ENCODE measurements at regions not wholly inside any gene's neighbourhood (a gene's known extent, or its start where the extent isn't known, plus 50 kb on each side); places are given as distances from the start of the nearest gene placed in this dataset.

GRCh38 chr15:69628256-69629093 lies 175.9 kb downstream of the RPLP1 start:
- 92 to 95% methylated on average over 7 to 12 of the region's 12 CpGs for WGBS, 2 experiments (ENCODE audit: insufficient coverage in 1 of 2, insufficient read length in 1 of 2)
- Mint-ChIP-seq H3K9me3 (peaks cover 5% of the 10 kb centered on the region), H3K4me3 (no peak overlapping the region), H3K36me3 (ENCODE audit: low read depth) (peaks cover under 1% of the 10 kb centered on the region), H3K4me1 (no peaks in the 10 kb centered on the region), H3K27ac (no peak overlapping the region), H3K27me3 (ENCODE audit: insufficient read depth) (peaks cover 52% of the 10 kb centered on the region)
- Histone ChIP-seq H3K4me1 (ENCODE audit: control insufficient read depth, insufficient read depth, low read length) (no peaks in the 10 kb centered on the region), H3K27ac (ENCODE audit: low read depth, low read length) (no peak overlapping the region), H3K27me3 (ENCODE audit: control insufficient read depth, insufficient read depth, low read length, poor library complexity, severe bottlenecking) (peaks cover 31% of the 10 kb centered on the region), H3K9ac (ENCODE audit: extremely low read depth, low read length, poor library complexity, severe bottlenecking) (no peak overlapping the region), H3K9me3 (ENCODE audit: control insufficient read depth, low read length) (no peaks in the 10 kb centered on the region), H3K4me3 (ENCODE audit: low read length) (no peak overlapping the region), H3K36me3 (ENCODE audit: control insufficient read depth, insufficient read depth, low read length) (no peaks in the 10 kb centered on the region)
- no peak for DNase-seq
- TF ChIP-seq, protein P1, sequence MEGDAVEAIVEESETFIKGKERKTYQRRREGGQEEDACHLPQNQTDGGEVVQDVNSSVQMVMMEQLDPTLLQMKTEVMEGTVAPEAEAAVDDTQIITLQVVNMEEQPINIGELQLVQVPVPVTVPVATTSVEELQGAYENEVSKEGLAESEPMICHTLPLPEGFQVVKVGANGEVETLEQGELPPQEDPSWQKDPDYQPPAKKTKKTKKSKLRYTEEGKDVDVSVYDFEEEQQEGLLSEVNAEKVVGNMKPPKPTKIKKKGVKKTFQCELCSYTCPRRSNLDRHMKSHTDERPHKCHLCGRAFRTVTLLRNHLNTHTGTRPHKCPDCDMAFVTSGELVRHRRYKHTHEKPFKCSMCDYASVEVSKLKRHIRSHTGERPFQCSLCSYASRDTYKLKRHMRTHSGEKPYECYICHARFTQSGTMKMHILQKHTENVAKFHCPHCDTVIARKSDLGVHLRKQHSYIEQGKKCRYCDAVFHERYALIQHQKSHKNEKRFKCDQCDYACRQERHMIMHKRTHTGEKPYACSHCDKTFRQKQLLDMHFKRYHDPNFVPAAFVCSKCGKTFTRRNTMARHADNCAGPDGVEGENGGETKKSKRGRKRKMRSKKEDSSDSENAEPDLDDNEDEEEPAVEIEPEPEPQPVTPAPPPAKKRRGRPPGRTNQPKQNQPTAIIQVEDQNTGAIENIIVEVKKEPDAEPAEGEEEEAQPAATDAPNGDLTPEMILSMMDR (conservative IDR thresholded peaks at IDR 0.05), result no peak

DNA sequence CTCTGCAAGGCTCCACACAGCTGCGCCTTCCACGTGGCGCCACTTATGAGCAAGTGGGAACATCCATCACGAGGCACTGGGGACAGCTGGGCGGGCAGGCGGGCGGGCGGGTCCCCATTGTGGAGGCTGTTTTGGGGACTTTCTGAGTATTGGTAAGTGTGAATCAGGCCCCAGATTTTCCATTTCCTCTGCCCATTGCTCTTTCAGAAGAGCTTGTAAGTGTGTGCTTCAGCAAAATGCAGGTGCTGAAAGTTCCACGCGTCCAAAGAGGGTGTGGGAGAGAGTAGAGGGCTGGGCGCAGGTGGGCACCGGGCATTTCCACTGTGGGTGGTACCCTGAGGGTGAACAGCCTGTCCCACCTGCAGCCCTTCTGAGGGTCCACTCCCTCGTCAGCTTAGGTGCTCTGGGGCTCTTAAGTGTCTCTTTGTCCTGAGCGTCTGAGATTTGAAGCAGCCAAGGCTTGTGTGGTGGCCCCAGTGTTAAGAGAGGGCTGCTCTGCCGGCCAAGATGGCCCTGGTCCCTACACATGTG lies 177.1 kb downstream of the RPLP1 start:
- Mint-ChIP-seq H3K4me3 (no peak overlapping the region), H3K27ac (no peak overlapping the region), H3K27me3 (ENCODE audit: insufficient read depth) (peaks cover 41% of the 10 kb centered on the region), H3K36me3 (ENCODE audit: low read depth) (no peaks in the 10 kb centered on the region), H3K9me3 (no peaks in the 10 kb centered on the region), H3K4me1 (no peaks in the 10 kb centered on the region)
- Histone ChIP-seq H3K36me3 (ENCODE audit: control insufficient read depth, insufficient read depth, low read length) (no peaks in the 10 kb centered on the region), H3K9ac (ENCODE audit: extremely low read depth, low read length, poor library complexity, severe bottlenecking) (no peak overlapping the region), H3K27ac (ENCODE audit: low read depth, low read length) (no peak overlapping the region), H3K4me1 (ENCODE audit: control insufficient read depth, insufficient read depth, low read length) (no peaks in the 10 kb centered on the region), H3K4me3 (ENCODE audit: low read length) (no peak overlapping the region), H3K9me3 (ENCODE audit: control insufficient read depth, low read length) (no peaks in the 10 kb centered on the region), H3K27me3 (ENCODE audit: control insufficient read depth, insufficient read depth, low read length, poor library complexity, severe bottlenecking) (peaks cover 26% of the 10 kb centered on the region)
- TF ChIP-seq, protein P1 (conservative IDR thresholded peaks at IDR 0.05), result no peak
- 95 to 96% methylated on average over 4 to 15 of the region's 15 CpGs for WGBS, 2 experiments (ENCODE audit: insufficient coverage in 1 of 2, insufficient read length in 1 of 2)
- DNase-seq, result no peak

DNA sequence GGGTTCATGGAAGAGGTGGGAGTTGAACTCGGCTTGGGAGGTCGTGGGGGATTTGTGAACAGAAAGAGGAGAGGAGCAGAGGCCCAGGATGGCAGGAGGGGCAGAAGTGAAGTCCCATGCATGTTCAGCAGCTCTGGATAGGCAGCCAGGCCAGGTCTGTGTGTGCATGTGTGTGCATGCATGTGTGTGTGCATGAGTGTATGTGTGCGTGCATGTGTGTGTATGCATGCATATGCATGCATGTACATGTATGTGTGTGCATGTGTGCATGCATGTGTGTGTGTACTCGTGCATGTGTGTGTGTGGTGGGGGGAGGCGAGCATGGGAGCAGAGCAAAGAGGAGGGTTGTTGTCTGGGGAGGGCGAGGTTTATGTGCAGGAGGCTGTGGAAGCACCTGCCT lies 178.4 kb downstream of the RPLP1 start:
- H3K9me3 Mint-ChIP-seq, result no peaks in the 10 kb centered on the region
- no peak overlapping the region for H3K27ac Mint-ChIP-seq
- TF ChIP-seq, protein P1 (conservative IDR thresholded peaks at IDR 0.05), result no peak
- H3K36me3 Mint-ChIP-seq (ENCODE audit: low read depth), result no peaks in the 10 kb centered on the region
- no peak overlapping the region for H3K4me3 ChIP-seq (ENCODE audit: low read length)
- no peak overlapping the region for H3K9ac ChIP-seq (ENCODE audit: extremely low read depth, low read length, poor library complexity, severe bottlenecking)
- H3K36me3 ChIP-seq (ENCODE audit: control insufficient read depth, insufficient read depth, low read length), result no peaks in the 10 kb centered on the region
- no peaks in the 10 kb centered on the region for H3K9me3 ChIP-seq (ENCODE audit: control insufficient read depth, low read length)
- no peak overlapping the region for H3K4me3 Mint-ChIP-seq
- no peak overlapping the region for H3K27ac ChIP-seq (ENCODE audit: low read depth, low read length)
- H3K27me3 ChIP-seq (ENCODE audit: control insufficient read depth, insufficient read depth, low read length, poor library complexity, severe bottlenecking), result peaks cover 26% of the 10 kb centered on the region
- DNase-seq, result no peak
- H3K4me1 Mint-ChIP-seq, result no peaks in the 10 kb centered on the region
- 86% methylated on average over 6 of the region's 6 CpGs; no CpG with 5 or more reads in 1 of the 2 experiments for WGBS, 2 experiments (ENCODE audit: insufficient coverage in 1 of 2, insufficient read length in 1 of 2)
- H3K27me3 Mint-ChIP-seq (ENCODE audit: insufficient read depth), result peaks cover 36% of the 10 kb centered on the region
- no peaks in the 10 kb centered on the region for H3K4me1 ChIP-seq (ENCODE audit: control insufficient read depth, insufficient read depth, low read length)

Data from endodermal cell (in vitro differentiated cells).